Body of pancreas (tissue), 4 donors: ENCODE measurements at regions not wholly inside any gene's neighbourhood (a gene's known extent, or its start where the extent isn't known, plus 50 kb on each side); places are given as distances from the start of the nearest gene placed in this dataset.

ENCODE experiments used
- POLR2A ChIP-seq, 3 donors: fragments of 450-650 bp; IDR thresholded peaks; one replicate each; pipeline ENCODE4 v1.6.1; 2016; ENCODE audit warnings: antibody characterized with exemption in 3 of 3, mild to moderate bottlenecking in 2 of 3
- TF ChIP-seq, protein P1 (sequence below), 7 experiments: fragments of 450-650 bp in 4 of 7; fragments of 200-600 bp in 3 of 7; sonication (generic) in 3 of 7; IDR thresholded peaks; one replicate each; pipeline ENCODE4 v1.5.1; 2016 to 2019; ENCODE audit warnings: antibody characterized with exemption in 7 of 7

GRCh38 chr22:27327981-27328721 lies 473.4 kb downstream of the MN1 start:
- TF ChIP-seq, protein P1, sequence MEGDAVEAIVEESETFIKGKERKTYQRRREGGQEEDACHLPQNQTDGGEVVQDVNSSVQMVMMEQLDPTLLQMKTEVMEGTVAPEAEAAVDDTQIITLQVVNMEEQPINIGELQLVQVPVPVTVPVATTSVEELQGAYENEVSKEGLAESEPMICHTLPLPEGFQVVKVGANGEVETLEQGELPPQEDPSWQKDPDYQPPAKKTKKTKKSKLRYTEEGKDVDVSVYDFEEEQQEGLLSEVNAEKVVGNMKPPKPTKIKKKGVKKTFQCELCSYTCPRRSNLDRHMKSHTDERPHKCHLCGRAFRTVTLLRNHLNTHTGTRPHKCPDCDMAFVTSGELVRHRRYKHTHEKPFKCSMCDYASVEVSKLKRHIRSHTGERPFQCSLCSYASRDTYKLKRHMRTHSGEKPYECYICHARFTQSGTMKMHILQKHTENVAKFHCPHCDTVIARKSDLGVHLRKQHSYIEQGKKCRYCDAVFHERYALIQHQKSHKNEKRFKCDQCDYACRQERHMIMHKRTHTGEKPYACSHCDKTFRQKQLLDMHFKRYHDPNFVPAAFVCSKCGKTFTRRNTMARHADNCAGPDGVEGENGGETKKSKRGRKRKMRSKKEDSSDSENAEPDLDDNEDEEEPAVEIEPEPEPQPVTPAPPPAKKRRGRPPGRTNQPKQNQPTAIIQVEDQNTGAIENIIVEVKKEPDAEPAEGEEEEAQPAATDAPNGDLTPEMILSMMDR (IDR thresholded peaks at IDR 0.05) = no peak
- TF ChIP-seq POLR2A (IDR thresholded peaks at IDR 0.05) = no peak
